ENCODE measurements at regions not wholly inside any gene's neighbourhood (a gene's known extent, or its start where the extent isn't known, plus 50 kb on each side); places are given as distances from the start of the nearest gene placed in this dataset.

GRCh38 chrX:97756879-97757278 is 873.2 kb downstream of the RPA4 start:
- Mint-ChIP-seq H3K4me3 (no peak overlapping the region), H3K27me3 (no peaks in the 10 kb centered on the region), H3K4me1 (no peaks in the 10 kb centered on the region), H3K36me3 (no peaks in the 10 kb centered on the region), H3K27ac (no peak overlapping the region), H3K9me3 (no peaks in the 10 kb centered on the region)
- no peaks in the 10 kb centered on the region for H3K9me3 ChIP-seq (ENCODE audit: control insufficient read depth in 2 of 3, low read length in 3 of 3)
- H3K27ac ChIP-seq (ENCODE audit: low read depth, low read length) = no peak overlapping the region
- H3K27me3 ChIP-seq (ENCODE audit: control insufficient read depth in 2 of 2, insufficient read depth in 2 of 2, low read length in 2 of 2) = no peaks in the 10 kb centered on the region
- H3K36me3 ChIP-seq (ENCODE audit: control insufficient read depth in 2 of 3, insufficient read depth in 3 of 3, low read length in 3 of 3) = no peaks in the 10 kb centered on the region
- intact Hi-C loops (cut with micrococcal nuclease) = no loop called here
- POLR2A ChIA-PET = no interaction called here
- DNase-seq (no peak), ATAC-seq (no peak)
- H3K4me3 ChIP-seq (ENCODE audit: low read length) = no peak overlapping the region
- CTCF ChIA-PET = no interaction called here
- no peaks in the 10 kb centered on the region for H3K4me1 ChIP-seq (ENCODE audit: control insufficient read depth in 2 of 2, insufficient read depth in 2 of 2, low read length in 2 of 2)

DNA sequence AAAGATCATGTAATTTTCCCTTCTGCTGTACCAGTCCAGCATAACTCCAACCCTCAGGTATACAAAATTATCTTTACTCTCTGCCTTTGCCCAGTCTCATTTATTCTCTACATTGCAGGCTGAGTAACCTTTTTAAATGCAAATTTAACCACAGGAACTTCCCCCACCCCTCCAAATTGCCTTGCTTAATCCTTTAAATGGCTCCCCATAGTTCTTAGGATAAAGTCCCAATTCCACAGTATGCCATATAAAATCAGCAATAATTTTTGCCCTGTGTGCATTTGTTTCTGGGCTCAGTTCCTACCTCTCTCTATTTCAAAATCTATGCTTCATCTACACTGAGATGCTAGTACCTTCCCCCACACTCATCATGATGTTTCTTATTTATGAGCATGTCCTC is 879.7 kb downstream of the RPA4 start:
- Histone ChIP-seq H3K4me1 (ENCODE audit: control insufficient read depth in 2 of 2, insufficient read depth in 2 of 2, low read length in 2 of 2) (no peaks in the 10 kb centered on the region), H3K27me3 (ENCODE audit: control insufficient read depth in 2 of 2, insufficient read depth in 2 of 2, low read length in 2 of 2) (no peaks in the 10 kb centered on the region), H3K27ac (ENCODE audit: low read depth, low read length) (no peak overlapping the region), H3K36me3 (ENCODE audit: control insufficient read depth in 2 of 3, insufficient read depth in 3 of 3, low read length in 3 of 3) (no peaks in the 10 kb centered on the region), H3K4me3 (ENCODE audit: low read length) (no peak overlapping the region), H3K9me3 (ENCODE audit: control insufficient read depth in 2 of 3, low read length in 3 of 3) (no peaks in the 10 kb centered on the region)
- Mint-ChIP-seq H3K4me1 (no peaks in the 10 kb centered on the region), H3K9me3 (peaks cover 0 to 3% (median 0%) of the 10 kb centered on the region in 11 donors), H3K27me3 (peaks cover 0 to 2% (median 0%) of the 10 kb centered on the region in 5 donors), H3K36me3 (no peaks in the 10 kb centered on the region), H3K27ac (no peak overlapping the region), H3K4me3 (no peak overlapping the region)
- ATAC-seq = no peak
- ChIA-PET CTCF (interaction anchor here (0.6 kb wide), 1 partner anchor 1124 kb away, joined by 3 read pairs; no protein-coding TSS in a partner anchor), POLR2A (no interaction called here)
- no peak for DNase-seq
- intact Hi-C loops (cut with micrococcal nuclease) = no loop called here

GRCh38 chrX:97763981-97764380 is 880.3 kb downstream of the RPA4 start:
- Mint-ChIP-seq H3K27me3 (peaks cover 0 to 2% (median 0%) of the 10 kb centered on the region in 5 donors), H3K9me3 (peaks cover 0 to 3% (median 0%) of the 10 kb centered on the region in 11 donors), H3K4me1 (no peaks in the 10 kb centered on the region), H3K36me3 (no peaks in the 10 kb centered on the region), H3K4me3 (no peak overlapping the region), H3K27ac (no peak overlapping the region)
- POLR2A ChIA-PET = no interaction called here
- DNase-seq = no peak
- CTCF ChIA-PET = interaction anchor here (0.6 kb wide), 1 partner anchor 1124 kb away, joined by 3 read pairs; no protein-coding TSS in a partner anchor
- Histone ChIP-seq H3K9me3 (ENCODE audit: control insufficient read depth in 2 of 3, low read length in 3 of 3) (no peaks in the 10 kb centered on the region), H3K27me3 (ENCODE audit: control insufficient read depth in 2 of 2, insufficient read depth in 2 of 2, low read length in 2 of 2) (no peaks in the 10 kb centered on the region), H3K36me3 (ENCODE audit: control insufficient read depth in 2 of 3, insufficient read depth in 3 of 3, low read length in 3 of 3) (no peaks in the 10 kb centered on the region), H3K4me3 (ENCODE audit: low read length) (no peak overlapping the region), H3K27ac (ENCODE audit: low read depth, low read length) (no peak overlapping the region), H3K4me1 (ENCODE audit: control insufficient read depth in 2 of 2, insufficient read depth in 2 of 2, low read length in 2 of 2) (no peaks in the 10 kb centered on the region)
- intact Hi-C loops (cut with micrococcal nuclease) = no loop called here
- ATAC-seq = no peak

- H3K9me3 Mint-ChIP-seq = peaks cover 0 to 3% (median 0%) of the 10 kb centered on the region in 11 donors
- CTCF ChIA-PET = no interaction called here
- no peak for ATAC-seq
Observed at GRCh38 chrX:97766501-97767095, 882.9 kb downstream of the RPA4 start.

GRCh38 chrX:97787311-97787710 is 903.6 kb downstream of the RPA4 start:
- Mint-ChIP-seq H3K36me3 (no peaks in the 10 kb centered on the region), H3K4me3 (no peak overlapping the region), H3K27me3 (no peaks in the 10 kb centered on the region), H3K4me1 (peaks cover 0 to 3% (median 0%) of the 10 kb centered on the region in 7 donors), H3K27ac (no peak overlapping the region), H3K9me3 (peaks cover 0 to 7% (median 0%) of the 10 kb centered on the region in 11 donors)
- CTCF ChIA-PET = no interaction called here
- Histone ChIP-seq H3K4me1 (ENCODE audit: control insufficient read depth in 2 of 2, insufficient read depth in 2 of 2, low read length in 2 of 2) (no peaks in the 10 kb centered on the region), H3K27ac (ENCODE audit: low read depth, low read length) (no peak overlapping the region), H3K27me3 (ENCODE audit: control insufficient read depth in 2 of 2, insufficient read depth in 2 of 2, low read length in 2 of 2) (no peaks in the 10 kb centered on the region), H3K4me3 (ENCODE audit: low read length) (no peak overlapping the region), H3K9me3 (ENCODE audit: control insufficient read depth in 2 of 3, low read length in 3 of 3) (no peaks in the 10 kb centered on the region), H3K36me3 (ENCODE audit: control insufficient read depth in 2 of 3, insufficient read depth in 3 of 3, low read length in 3 of 3) (no peaks in the 10 kb centered on the region)
- intact Hi-C loops (cut with micrococcal nuclease) = no loop called here
- POLR2A ChIA-PET = no interaction called here
- DNase-seq (no peak), ATAC-seq (no peak)

More at GRCh38 chrX:97766501-97767095, 882.9 kb downstream of the RPA4 start:
- Mint-ChIP-seq H3K36me3 (no peaks in the 10 kb centered on the region), H3K4me1 (no peaks in the 10 kb centered on the region), H3K27me3 (peaks cover 0 to 2% (median 0%) of the 10 kb centered on the region in 5 donors), H3K27ac (no peak overlapping the region), H3K4me3 (no peak overlapping the region)
- Histone ChIP-seq H3K27me3 (ENCODE audit: control insufficient read depth in 2 of 2, insufficient read depth in 2 of 2, low read length in 2 of 2) (no peaks in the 10 kb centered on the region), H3K4me1 (ENCODE audit: control insufficient read depth in 2 of 2, insufficient read depth in 2 of 2, low read length in 2 of 2) (no peaks in the 10 kb centered on the region), H3K36me3 (ENCODE audit: control insufficient read depth in 2 of 3, insufficient read depth in 3 of 3, low read length in 3 of 3) (no peaks in the 10 kb centered on the region), H3K9me3 (ENCODE audit: control insufficient read depth in 2 of 3, low read length in 3 of 3) (no peaks in the 10 kb centered on the region), H3K27ac (ENCODE audit: low read depth, low read length) (no peak overlapping the region), H3K4me3 (ENCODE audit: low read length) (no peak overlapping the region)
- POLR2A ChIA-PET = no interaction called here
- intact Hi-C loops (cut with micrococcal nuclease) = no loop called here
- no peak for DNase-seq

DNA sequence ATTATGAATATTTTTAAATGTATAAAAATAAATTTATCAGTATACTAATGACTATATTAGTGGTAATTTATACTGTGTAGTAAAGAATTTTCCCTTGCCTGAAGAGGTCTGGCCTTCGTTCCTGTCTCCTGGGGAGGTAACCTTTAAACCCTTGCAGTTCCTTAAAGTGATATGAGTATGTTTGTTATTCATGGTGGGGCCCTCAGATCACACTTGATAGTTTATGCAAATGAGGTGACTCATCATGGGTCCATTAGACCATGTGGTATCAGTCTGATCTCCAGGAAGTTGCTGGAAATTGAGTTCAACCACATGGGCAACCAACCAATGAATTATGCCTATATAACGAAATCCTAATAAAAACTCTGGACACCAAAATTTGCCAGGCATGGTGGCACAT is 904.1 kb downstream of the RPA4 start:
- Mint-ChIP-seq H3K36me3 (no peaks in the 10 kb centered on the region), H3K27ac (no peak overlapping the region), H3K4me1 (peaks cover 0 to 3% (median 0%) of the 10 kb centered on the region in 7 donors), H3K4me3 (no peak overlapping the region), H3K27me3 (no peaks in the 10 kb centered on the region), H3K9me3 (peaks cover 0 to 7% (median 0%) of the 10 kb centered on the region in 11 donors)
- POLR2A ChIA-PET = no interaction called here
- DNase-seq = no peak
- no peaks in the 10 kb centered on the region for H3K4me1 ChIP-seq (ENCODE audit: control insufficient read depth in 2 of 2, insufficient read depth in 2 of 2, low read length in 2 of 2)
- no peak overlapping the region for H3K4me3 ChIP-seq (ENCODE audit: low read length)
- H3K36me3 ChIP-seq (ENCODE audit: control insufficient read depth in 2 of 3, insufficient read depth in 3 of 3, low read length in 3 of 3) = no peaks in the 10 kb centered on the region
- no peaks in the 10 kb centered on the region for H3K27me3 ChIP-seq (ENCODE audit: control insufficient read depth in 2 of 2, insufficient read depth in 2 of 2, low read length in 2 of 2)
- no peak for ATAC-seq
- H3K9me3 ChIP-seq (ENCODE audit: control insufficient read depth in 2 of 3, low read length in 3 of 3) = no peaks in the 10 kb centered on the region
- CTCF ChIA-PET = no interaction called here
- no peak overlapping the region for H3K27ac ChIP-seq (ENCODE audit: low read depth, low read length)
- intact Hi-C loops (cut with micrococcal nuclease) = no loop called here

DNA sequence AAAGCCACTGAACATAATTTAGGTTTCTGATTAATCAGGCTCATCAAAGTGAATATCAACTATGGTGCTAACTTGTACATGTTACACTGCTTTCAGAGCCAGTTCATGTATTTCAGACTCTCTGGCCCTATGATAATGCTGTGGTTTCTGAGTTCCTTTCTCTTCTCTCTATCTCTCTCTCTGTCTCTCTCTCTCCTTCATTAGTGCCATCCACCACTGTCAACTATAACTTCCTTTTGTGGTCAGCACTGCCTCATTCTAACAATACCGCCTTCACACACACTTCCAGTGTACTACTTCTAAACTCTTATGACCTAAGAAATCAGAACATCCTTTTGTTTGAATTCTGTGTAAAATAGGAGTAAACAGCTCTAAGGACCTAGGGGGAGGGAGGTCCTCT is 907.1 kb downstream of the RPA4 start:
- Histone ChIP-seq H3K36me3 (ENCODE audit: control insufficient read depth in 2 of 3, insufficient read depth in 3 of 3, low read length in 3 of 3) (no peaks in the 10 kb centered on the region), H3K4me1 (ENCODE audit: control insufficient read depth in 2 of 2, insufficient read depth in 2 of 2, low read length in 2 of 2) (no peaks in the 10 kb centered on the region), H3K27me3 (ENCODE audit: control insufficient read depth in 2 of 2, insufficient read depth in 2 of 2, low read length in 2 of 2) (no peaks in the 10 kb centered on the region), H3K4me3 (ENCODE audit: low read length) (no peak overlapping the region), H3K27ac (ENCODE audit: low read depth, low read length) (no peak overlapping the region), H3K9me3 (ENCODE audit: control insufficient read depth in 2 of 3, low read length in 3 of 3) (no peaks in the 10 kb centered on the region)
- H3K4me3 Mint-ChIP-seq = no peak overlapping the region
- no peaks in the 10 kb centered on the region for H3K36me3 Mint-ChIP-seq
- CTCF ChIA-PET = no interaction called here
- ATAC-seq (no peak), DNase-seq (no peak)
- POLR2A ChIA-PET = no interaction called here
- peaks cover 0 to 3% (median 0%) of the 10 kb centered on the region in 7 donors for H3K4me1 Mint-ChIP-seq
- intact Hi-C loops (cut with micrococcal nuclease) = no loop called here
- peaks cover 0 to 2% (median 0%) of the 10 kb centered on the region in 11 donors for H3K9me3 Mint-ChIP-seq
- no peak overlapping the region for H3K27ac Mint-ChIP-seq
- no peaks in the 10 kb centered on the region for H3K27me3 Mint-ChIP-seq

Measured in naive thymus-derived CD4-positive, alpha-beta T cell (primary cell).